GM21360 (cell line): ENCODE measurements at regions not wholly inside any gene's neighbourhood (a gene's known extent, or its start where the extent isn't known, plus 50 kb on each side); places are given as distances from the start of the nearest gene placed in this dataset.
"Not testable (repeated sequence)": the region's sequence is repeated elsewhere in the genome, so short reads cannot be mapped to it uniquely, and the experiment has no call there.

ENCODE experiments used
- ATAC-seq: cut with Tn5 transposase; IDR thresholded peaks from one replicate; pipeline ENCODE4 v1.9.1; 2021; ENCODE audit warnings: mild to moderate bottlenecking, moderate library complexity; ENCODE audit not compliant: unreplicated experiment

GRCh38 chr14:38600572-38600971 is 344.7 kb upstream of the CLEC14A start:
- not testable (repeated sequence) for ATAC-seq

DNA sequence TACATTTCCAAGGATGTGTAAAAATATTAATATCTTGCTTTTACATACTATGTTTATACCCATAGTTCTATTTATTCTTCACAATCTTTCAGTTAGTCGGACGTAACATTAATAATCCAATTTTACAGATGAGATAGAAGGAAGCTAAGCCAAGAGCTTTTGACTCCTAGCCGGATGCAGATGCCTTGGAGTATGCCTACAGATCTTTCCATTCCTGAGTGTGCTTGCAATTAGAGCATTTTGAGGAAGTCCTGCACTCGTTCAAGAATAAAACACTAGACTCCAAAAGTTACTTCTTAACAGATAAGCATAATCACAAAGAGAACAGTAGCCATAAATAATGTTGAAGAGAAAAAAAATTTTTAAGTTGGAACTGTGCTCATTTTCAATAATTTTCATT is 337.6 kb upstream of the CLEC14A start:
- no peak for ATAC-seq

DNA sequence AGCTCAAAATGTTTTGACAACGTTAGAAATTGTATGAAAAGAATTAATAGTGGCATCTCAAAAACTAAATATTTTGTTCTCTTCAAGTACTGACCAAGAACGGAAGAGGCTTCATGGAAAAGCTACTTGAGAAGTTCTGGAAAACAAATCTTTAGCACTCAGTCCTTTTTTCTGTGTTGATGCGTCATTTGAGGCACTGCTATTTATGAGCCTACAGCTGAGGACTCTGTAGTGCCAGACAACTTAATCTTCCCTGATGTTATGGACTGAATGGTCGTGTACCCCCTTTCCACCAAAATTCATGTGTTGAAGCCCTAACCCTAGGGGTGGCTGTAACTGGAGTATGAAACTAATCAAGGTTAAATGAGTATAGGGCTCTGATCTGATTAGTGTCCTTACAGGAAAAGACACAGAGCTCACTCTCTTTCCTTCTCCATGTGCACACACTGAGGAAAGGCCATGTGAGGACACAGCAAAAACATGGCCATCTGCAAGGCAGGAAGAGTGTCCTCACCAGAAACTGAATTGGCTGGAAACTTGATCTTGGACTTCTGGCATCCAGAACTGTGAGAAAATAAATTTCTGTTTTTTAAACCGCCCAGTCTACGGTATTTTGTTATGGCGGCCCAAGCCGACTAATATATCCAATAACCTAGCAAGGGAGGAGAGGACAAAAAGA is 337.0 kb upstream of the CLEC14A start:
- no peak for ATAC-seq

- no peak for ATAC-seq
Measured at GRCh38 chr14:38589747-38590350, 334.0 kb upstream of the CLEC14A start.

- ATAC-seq, result no peak
Measured at GRCh38 chr14:38583471-38583870, 327.6 kb upstream of the CLEC14A start.

DNA sequence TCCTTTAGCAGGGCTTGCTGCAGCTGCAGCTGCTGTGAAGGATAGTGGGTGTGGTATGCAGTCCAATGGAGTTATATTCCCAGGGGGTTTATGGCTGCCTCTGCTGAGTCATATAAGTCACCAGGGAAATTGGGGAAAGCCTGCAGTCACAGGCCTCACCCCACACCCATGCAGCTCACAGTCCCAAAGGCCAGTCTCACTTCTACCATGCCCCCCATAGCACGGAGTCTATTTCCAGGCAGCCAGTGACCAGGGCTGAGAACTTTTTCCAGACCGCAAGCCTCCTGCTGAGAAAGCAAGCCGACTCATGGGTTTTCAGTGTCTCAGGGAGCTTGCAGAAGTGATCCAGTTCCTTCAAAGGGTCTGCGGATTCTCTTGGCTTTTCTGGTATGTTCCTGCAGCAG is 322.4 kb upstream of the CLEC14A start:
- no peak for ATAC-seq

DNA sequence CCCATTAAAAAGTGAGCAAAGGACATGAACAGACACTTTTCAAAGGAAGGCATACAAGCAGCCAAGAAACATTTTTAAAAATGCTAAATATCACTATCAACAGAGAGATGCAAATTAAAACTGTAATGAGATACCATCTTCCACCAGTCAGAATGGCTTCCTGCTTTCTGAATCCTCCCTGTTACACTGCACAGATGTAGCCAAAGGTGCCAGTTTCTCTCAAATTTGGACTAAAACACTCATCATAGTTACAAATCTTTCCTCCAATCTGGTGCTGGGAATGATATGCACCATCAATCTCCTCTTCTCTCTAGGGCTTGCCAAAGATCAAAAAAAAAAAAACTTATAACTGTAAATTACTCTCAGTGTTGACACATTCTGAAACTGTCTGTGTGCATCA is 311.8 kb upstream of the CLEC14A start:
- no peak for ATAC-seq

DNA sequence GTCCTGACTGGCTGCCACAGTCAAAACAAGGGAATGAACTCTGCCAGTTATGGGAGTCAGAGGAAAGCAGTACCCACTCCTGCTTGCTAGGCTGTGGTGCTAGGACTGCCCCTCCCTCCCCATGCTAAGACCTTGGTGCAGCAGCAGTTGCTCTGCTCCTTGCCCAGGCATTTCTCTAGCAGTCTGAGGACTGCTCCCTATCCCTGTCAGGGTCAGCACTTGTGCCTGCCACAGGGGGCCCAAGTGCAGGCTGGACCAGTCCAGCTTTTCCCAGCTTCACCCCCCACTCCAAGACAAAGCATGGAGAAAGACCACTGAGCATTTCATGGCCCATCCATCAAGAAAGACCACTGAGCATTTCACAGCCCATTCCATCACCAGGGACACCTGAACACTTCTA is 305.8 kb upstream of the CLEC14A start:
- ATAC-seq, result no peak

DNA sequence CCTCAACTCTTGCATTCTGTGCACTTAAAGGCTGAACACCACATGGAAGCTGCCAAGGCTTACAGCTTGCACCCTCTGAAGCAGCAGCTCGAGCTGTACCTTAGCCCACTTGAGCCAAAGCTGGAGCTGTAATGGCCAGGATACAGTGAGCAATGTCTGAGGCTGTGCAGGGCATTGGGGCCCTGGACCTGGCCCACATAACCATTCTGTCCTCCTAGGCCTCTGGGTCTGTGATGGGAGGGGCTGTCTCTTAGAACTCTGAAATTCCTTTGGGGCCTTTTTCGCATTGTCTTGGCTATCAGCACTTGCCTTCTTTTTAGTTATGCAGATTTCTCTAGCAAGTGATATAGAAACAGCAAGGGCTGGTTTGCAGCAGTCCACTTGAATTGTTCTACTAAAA is 303.8 kb upstream of the CLEC14A start:
- ATAC-seq, result no peak

GRCh38 chr14:38557391-38557790 is 301.5 kb upstream of the CLEC14A start:
- not testable (repeated sequence) for ATAC-seq

DNA sequence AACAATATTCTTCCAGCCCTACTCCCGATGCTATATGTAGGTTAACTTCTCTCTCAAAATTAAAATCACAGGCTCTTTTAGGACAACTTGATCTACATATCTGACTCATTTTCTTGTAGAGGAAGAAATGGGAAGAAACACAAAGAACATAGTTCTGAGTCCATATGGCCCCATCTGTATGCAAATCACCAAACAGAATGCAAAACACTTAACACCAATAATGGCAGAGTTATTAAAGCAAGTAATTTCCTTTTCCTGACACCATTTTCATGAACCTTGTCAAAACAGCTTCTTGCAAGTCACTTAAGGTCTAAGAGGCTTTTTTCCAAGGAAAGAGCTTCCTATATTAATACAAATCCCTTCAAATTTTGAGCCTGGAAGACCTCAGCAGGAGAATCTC is 300.4 kb upstream of the CLEC14A start:
- ATAC-seq, result no peak

GRCh38 chr14:38554026-38554425 is 298.1 kb upstream of the CLEC14A start:
- no peak for ATAC-seq

DNA sequence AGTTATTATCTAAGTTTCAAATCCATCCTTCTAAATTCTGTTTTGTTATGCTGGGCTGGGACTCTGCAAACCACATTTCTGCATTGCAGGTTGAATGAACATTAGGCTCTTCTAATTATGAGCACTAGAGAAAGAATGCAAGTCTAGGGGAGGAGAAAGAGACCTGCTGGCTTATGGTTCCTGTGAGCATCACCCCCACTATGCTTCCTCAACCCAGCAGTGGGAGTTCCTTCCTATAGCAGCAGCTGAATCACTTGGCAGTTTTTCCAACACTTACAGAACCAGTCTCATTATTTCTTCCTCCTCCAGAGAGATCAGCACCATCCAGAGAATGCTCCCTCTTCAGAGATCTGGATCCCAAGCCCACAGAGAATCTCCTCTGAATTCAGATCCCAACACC is 297.7 kb upstream of the CLEC14A start:
- no peak for ATAC-seq

DNA sequence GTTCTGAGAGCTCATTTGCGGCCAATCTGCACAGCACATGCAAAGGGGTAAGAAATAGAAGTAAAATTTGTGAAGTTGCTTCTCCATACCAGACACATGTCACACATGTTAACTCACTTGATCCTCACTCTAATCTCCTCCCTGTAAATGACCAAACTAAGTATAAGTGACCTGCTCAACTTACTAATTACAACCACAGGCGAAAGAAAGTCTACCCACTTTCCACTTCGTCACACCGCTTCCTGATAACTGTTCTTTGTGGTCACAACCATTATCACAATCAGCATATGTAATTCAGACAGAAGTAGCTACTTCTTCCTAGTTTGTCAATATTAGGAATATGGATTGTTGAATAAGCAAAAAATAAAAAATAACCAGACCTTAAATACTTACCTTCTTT is 293.7 kb upstream of the CLEC14A start:
- no peak for ATAC-seq

GRCh38 chr14:38547961-38548490 is 292.1 kb upstream of the CLEC14A start:
- ATAC-seq, result no peak

GRCh38 chr14:38546932-38547551 is 291.1 kb upstream of the CLEC14A start:
- ATAC-seq, result no peak

- ATAC-seq, result no peak
Measured at GRCh38 chr14:38544776-38545175, 288.9 kb upstream of the CLEC14A start.

- not testable (repeated sequence) for ATAC-seq
Measured at GRCh38 chr14:38543851-38544250, 288.0 kb upstream of the CLEC14A start.

GRCh38 chr14:38538053-38538452 is 282.2 kb upstream of the CLEC14A start:
- not testable (repeated sequence) for ATAC-seq

- no peak for ATAC-seq
Measured at GRCh38 chr14:38536376-38537038, 280.6 kb upstream of the CLEC14A start.

DNA sequence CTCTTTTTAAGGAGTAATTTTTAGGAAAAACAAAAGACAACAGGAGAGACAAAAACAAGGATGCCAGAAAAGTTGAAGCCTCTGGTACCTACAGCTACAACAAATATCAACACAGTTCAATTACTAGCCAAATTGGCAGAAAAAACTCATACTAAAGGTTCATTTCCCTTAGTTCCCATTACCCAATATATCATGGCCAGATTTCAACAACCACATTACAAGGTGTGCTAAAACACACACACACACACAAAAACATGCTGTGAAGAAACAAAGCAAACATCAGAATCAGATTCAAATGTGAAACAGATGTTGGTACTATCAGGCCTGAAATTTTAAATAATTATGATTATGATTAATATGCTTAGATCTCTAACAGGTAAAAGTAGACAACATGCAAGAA is 272.7 kb upstream of the CLEC14A start:
- ATAC-seq, result no peak

DNA sequence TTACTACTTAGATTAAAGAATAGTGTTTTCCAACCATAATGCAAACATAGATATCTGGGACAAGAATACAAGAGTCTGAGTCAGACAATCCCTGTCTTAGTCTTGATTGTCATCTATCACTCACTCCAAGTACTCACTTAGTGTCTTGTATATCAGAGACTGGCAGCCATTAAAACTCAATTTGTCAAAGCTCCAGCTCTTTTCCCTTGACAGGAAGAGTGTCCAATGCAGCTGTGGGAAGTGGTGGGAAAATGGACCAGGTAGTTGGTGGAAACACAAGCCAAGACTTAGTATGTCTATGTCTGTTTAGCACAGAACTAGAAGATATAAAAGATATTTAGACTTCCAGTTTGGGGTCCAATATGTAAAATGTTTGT is 271.6 kb upstream of the CLEC14A start:
- no peak for ATAC-seq
